ENCODE measurements at regions not wholly inside any gene's neighbourhood (a gene's known extent, or its start where the extent isn't known, plus 50 kb on each side); places are given as distances from the start of the nearest gene placed in this dataset.

DNA sequence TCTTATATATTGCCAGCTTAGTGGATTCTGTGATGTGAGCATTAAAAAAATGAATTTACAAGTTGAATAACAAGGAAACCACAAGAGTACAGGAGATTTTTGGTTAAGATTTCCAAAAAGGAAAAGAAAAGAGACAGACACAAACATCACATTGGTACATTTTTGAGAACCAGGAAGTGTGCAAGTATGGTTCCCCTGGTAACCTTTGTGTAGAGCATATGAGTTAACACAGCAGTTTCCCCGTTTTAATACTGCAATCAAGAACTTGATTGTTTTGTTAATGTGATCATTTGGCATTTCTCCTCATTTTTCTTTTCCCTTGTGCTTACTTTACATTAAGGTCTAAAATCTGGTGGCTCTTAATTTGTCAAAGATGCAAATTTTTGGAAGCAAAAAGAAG is 490.4 kb upstream of the ATP2B1 start:
- Histone ChIP-seq H3K4me1 (ENCODE audit: control insufficient read depth, low read length) (no peaks in the 10 kb centered on the region), H3F3A (ENCODE audit: control insufficient read depth, insufficient read depth) (no peaks in the 10 kb centered on the region), H3K79me2 (ENCODE audit: control insufficient read depth, low read length) (no peaks in the 10 kb centered on the region), H3K27me3 (ENCODE audit: control insufficient read depth, low read length) (no peaks in the 10 kb centered on the region), H4K20me1 (ENCODE audit: control insufficient read depth, insufficient read depth, low read depth, low read length) (no peaks in the 10 kb centered on the region), H3K9me2 (replicated peaks; ENCODE audit: control insufficient read depth, low read length) (no peaks in the 10 kb centered on the region; the same call in 1 of the 2 replicates), H3K4me3 (ENCODE audit: low read length) (no peak overlapping the region), H3K27ac (ENCODE audit: low read depth, low read length) (no peak overlapping the region), H3K36me3 (ENCODE audit: control insufficient read depth, low read length) (no peaks in the 10 kb centered on the region), H3K9me3 (ENCODE audit: control insufficient read depth, insufficient read depth, low read length) (no peaks in the 10 kb centered on the region), H3K4me2 (ENCODE audit: low read length) (no peak overlapping the region)
- TF ChIP-seq, protein P1, sequence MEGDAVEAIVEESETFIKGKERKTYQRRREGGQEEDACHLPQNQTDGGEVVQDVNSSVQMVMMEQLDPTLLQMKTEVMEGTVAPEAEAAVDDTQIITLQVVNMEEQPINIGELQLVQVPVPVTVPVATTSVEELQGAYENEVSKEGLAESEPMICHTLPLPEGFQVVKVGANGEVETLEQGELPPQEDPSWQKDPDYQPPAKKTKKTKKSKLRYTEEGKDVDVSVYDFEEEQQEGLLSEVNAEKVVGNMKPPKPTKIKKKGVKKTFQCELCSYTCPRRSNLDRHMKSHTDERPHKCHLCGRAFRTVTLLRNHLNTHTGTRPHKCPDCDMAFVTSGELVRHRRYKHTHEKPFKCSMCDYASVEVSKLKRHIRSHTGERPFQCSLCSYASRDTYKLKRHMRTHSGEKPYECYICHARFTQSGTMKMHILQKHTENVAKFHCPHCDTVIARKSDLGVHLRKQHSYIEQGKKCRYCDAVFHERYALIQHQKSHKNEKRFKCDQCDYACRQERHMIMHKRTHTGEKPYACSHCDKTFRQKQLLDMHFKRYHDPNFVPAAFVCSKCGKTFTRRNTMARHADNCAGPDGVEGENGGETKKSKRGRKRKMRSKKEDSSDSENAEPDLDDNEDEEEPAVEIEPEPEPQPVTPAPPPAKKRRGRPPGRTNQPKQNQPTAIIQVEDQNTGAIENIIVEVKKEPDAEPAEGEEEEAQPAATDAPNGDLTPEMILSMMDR (IDR thresholded peaks at IDR 0.05; ENCODE audit: low read depth, low read length, poor library complexity, severe bottlenecking) = no peak
- TF ChIP-seq EZH2phosphoT487 (IDR thresholded peaks at IDR 0.05; ENCODE audit: borderline replicate concordance, low read length) = no peak

DNA sequence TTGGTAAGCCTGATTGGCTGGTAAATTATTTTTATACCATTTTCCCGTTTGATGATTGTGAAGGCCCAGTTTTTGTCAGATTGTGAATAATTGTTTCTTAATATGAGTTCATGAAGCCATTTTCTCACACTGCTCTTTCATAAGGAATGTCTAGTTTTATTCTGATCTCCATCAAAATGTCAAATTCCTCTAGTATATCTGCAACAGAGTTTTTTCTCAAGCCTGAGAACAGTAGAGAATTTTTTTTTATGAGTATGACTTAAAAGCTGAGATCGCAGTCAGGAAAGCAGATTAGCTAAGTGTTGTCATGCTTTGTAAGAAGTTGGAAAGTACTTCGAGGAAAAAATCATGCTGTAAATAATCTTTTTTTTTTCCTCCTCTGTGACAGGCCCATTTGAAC is 484.9 kb upstream of the ATP2B1 start:
- TF ChIP-seq, protein P1 (IDR thresholded peaks at IDR 0.05; ENCODE audit: low read depth, low read length, poor library complexity, severe bottlenecking) = no peak
- TF ChIP-seq EZH2phosphoT487 (IDR thresholded peaks at IDR 0.05; ENCODE audit: borderline replicate concordance, low read length) = no peak
- Histone ChIP-seq H3K4me2 (ENCODE audit: low read length) (no peak overlapping the region), H3K36me3 (ENCODE audit: control insufficient read depth, low read length) (no peaks in the 10 kb centered on the region), H3K9me2 (replicated peaks; ENCODE audit: control insufficient read depth, low read length) (no peaks in the 10 kb centered on the region), H3K4me3 (ENCODE audit: low read length) (no peak overlapping the region), H3K9me3 (ENCODE audit: control insufficient read depth, insufficient read depth, low read length) (no peaks in the 10 kb centered on the region), H4K20me1 (ENCODE audit: control insufficient read depth, insufficient read depth, low read depth, low read length) (no peaks in the 10 kb centered on the region), H3F3A (ENCODE audit: control insufficient read depth, insufficient read depth) (no peaks in the 10 kb centered on the region), H3K27ac (ENCODE audit: low read depth, low read length) (no peak overlapping the region), H3K4me1 (ENCODE audit: control insufficient read depth, low read length) (no peaks in the 10 kb centered on the region), H3K27me3 (ENCODE audit: control insufficient read depth, low read length) (no peaks in the 10 kb centered on the region), H3K79me2 (ENCODE audit: control insufficient read depth, low read length) (no peaks in the 10 kb centered on the region)

DNA sequence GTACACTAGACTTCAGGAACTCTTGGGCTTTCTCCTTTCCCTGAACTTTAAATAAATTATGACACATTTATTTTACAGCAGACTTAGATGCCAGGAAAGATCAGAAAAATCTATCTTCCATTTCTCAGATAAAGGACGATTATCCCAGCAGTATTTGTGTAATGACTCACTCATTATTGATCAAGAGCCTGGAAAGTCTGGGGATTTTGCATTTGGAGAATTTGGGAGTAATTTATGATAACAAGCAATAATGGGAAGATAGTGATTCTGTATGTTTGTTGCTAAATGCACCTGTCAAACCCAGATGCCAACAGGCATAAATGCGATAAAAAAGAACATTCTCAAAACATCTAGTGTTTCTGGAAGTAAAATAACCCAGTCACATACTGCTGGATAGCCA is 480.2 kb upstream of the ATP2B1 start:
- Histone ChIP-seq H3K4me1 (ENCODE audit: control insufficient read depth, low read length) (no peaks in the 10 kb centered on the region), H3K36me3 (ENCODE audit: control insufficient read depth, low read length) (no peaks in the 10 kb centered on the region), H3K4me3 (ENCODE audit: low read length) (no peak overlapping the region), H3K9me3 (ENCODE audit: control insufficient read depth, insufficient read depth, low read length) (no peaks in the 10 kb centered on the region), H3K4me2 (ENCODE audit: low read length) (no peak overlapping the region), H3F3A (ENCODE audit: control insufficient read depth, insufficient read depth) (no peaks in the 10 kb centered on the region), H4K20me1 (ENCODE audit: control insufficient read depth, insufficient read depth, low read depth, low read length) (no peaks in the 10 kb centered on the region), H3K27ac (ENCODE audit: low read depth, low read length) (no peak overlapping the region), H3K79me2 (ENCODE audit: control insufficient read depth, low read length) (no peaks in the 10 kb centered on the region), H3K27me3 (ENCODE audit: control insufficient read depth, low read length) (no peaks in the 10 kb centered on the region), H3K9me2 (replicated peaks; ENCODE audit: control insufficient read depth, low read length) (no peaks in the 10 kb centered on the region)
- no peak for TF ChIP-seq EZH2phosphoT487 (IDR thresholded peaks at IDR 0.05; ENCODE audit: borderline replicate concordance, low read length)
- TF ChIP-seq, protein P1 (IDR thresholded peaks at IDR 0.05; ENCODE audit: low read depth, low read length, poor library complexity, severe bottlenecking) = no peak

DNA sequence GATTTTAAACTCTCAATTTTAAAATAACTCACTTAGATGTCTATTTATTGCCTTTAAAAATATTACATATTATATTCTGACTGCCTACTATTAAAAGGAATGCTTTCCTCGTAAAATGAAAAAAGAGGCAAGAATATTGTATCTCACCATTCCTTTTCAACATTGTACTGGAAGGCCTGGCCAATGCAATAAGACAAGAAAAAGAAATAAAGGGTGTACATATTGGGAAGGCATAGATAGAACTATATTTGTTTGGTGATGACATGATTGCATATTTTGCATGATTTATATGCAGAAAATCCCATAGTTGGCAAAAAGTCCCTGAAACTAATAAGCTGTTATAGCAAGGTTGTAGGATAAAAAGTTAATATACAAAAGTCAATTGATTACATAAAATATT is 474.6 kb upstream of the ATP2B1 start:
- H3K9me3 ChIP-seq (ENCODE audit: control insufficient read depth, insufficient read depth, low read length) = no peaks in the 10 kb centered on the region
- no peaks in the 10 kb centered on the region for H3K9me2 ChIP-seq (replicated peaks; ENCODE audit: control insufficient read depth, low read length)
- no peak overlapping the region for H3K4me2 ChIP-seq (ENCODE audit: low read length)
- H3F3A ChIP-seq (ENCODE audit: control insufficient read depth, insufficient read depth) = no peaks in the 10 kb centered on the region
- no peaks in the 10 kb centered on the region for H4K20me1 ChIP-seq (ENCODE audit: control insufficient read depth, insufficient read depth, low read depth, low read length)
- H3K4me1 ChIP-seq (ENCODE audit: control insufficient read depth, low read length) = no peaks in the 10 kb centered on the region
- no peak overlapping the region for H3K4me3 ChIP-seq (ENCODE audit: low read length)
- H3K79me2 ChIP-seq (ENCODE audit: control insufficient read depth, low read length) = no peaks in the 10 kb centered on the region
- H3K27me3 ChIP-seq (ENCODE audit: control insufficient read depth, low read length) = no peaks in the 10 kb centered on the region
- TF ChIP-seq EZH2phosphoT487 (IDR thresholded peaks at IDR 0.05; ENCODE audit: borderline replicate concordance, low read length) = no peak
- TF ChIP-seq, protein P1 (IDR thresholded peaks at IDR 0.05; ENCODE audit: low read depth, low read length, poor library complexity, severe bottlenecking) = no peak
- no peak overlapping the region for H3K27ac ChIP-seq (ENCODE audit: low read depth, low read length)
- H3K36me3 ChIP-seq (ENCODE audit: control insufficient read depth, low read length) = no peaks in the 10 kb centered on the region
